Testis (tissue), 2 donors: ENCODE measurements at regions not wholly inside any gene's neighbourhood (a gene's known extent, or its start where the extent isn't known, plus 50 kb on each side); places are given as distances from the start of the nearest gene placed in this dataset.

Experiments used
- DNase-seq: peaks from one replicate; pipeline ENCODE4 v3.0.0-alpha.2; 2019
- H3K27ac ChIP-seq, 2 donors: fragments of 200-600 bp; sonication (generic); one replicate each; pipeline ENCODE4 v1.5.1; 2019
- H3K27me3 ChIP-seq: fragments of 200-600 bp; sonication (generic); one replicate; pipeline ENCODE4 v1.5.1; 2019
- H3K36me3 ChIP-seq: fragments of 200-600 bp; sonication (generic); one replicate; pipeline ENCODE4 v1.5.1; 2017; ENCODE audit warnings: low read depth; ENCODE audit errors: missing control alignments
- H3K4me1 ChIP-seq: fragments of 200-600 bp; sonication (generic); one replicate; pipeline ENCODE4 v1.5.1; 2019
- H3K4me3 ChIP-seq, 2 donors: fragments of 200-600 bp; sonication (generic); one replicate each; pipeline ENCODE4 v1.5.1; 2017 to 2019
- H3K9me3 ChIP-seq: fragments of 200-600 bp; sonication (generic); one replicate; pipeline ENCODE4 v1.5.1; 2017
- POLR2A ChIP-seq: fragments of 450-650 bp; IDR thresholded peaks from one replicate; pipeline ENCODE4 v1.6.1; 2017; ENCODE audit warnings: antibody characterized with exemption, mild to moderate bottlenecking, moderate library complexity
- WGBS, 2 donors: methylation state at CpG; one replicate each; pipeline ENCODE4 v1.1.5; 2018; 5-methylcytosine and 5-hydroxymethylcytosine counted together
- intact Hi-C: fragments of 100-400 bp; cut with DNase I; formaldehyde crosslinking; loops from one replicate; pipeline ENCODE4 v1.15.1; 2023; ENCODE audit warnings: low total_unique reads
- TF ChIP-seq, protein P1 (sequence below), 3 experiments: fragments of 450-650 bp in 2 of 3; fragments of 200-600 bp in 1 of 3; sonication (generic) in 1 of 3; IDR thresholded peaks; one replicate each; pipeline ENCODE4 v1.5.1; 2016 to 2019; ENCODE audit warnings: antibody characterized with exemption in 3 of 3, mild to moderate bottlenecking in 2 of 3, moderate library complexity in 1 of 3

DNA sequence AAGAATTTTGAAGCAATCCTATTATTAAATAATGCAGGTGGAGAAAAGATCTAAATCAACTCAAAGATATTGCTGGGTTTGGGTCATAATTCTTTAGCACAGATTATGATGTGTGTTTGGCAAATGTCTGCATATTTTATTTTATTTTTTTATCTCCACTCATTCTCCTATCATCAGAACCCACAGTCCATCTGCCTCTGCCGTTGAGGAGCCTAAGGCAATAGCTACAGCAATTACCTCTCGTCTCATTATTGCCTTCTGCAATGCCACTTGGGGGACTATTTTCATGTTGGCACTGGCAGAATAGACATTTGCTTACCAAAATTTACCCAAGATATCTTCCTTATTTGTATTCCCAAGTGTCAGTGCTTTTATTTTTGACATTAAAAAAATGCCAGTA is 815.9 kb upstream of the CNTNAP5 start:
- no peaks in the 10 kb centered on the region for H3K36me3 ChIP-seq
- no peaks in the 10 kb centered on the region for H3K4me1 ChIP-seq
- WGBS, 2 donors, result 73 to 76% methylated on average over 2 of the region's 2 CpGs
- no peaks in the 10 kb centered on the region for H3K9me3 ChIP-seq
- no peak overlapping the region for H3K4me3 ChIP-seq
- H3K27me3 ChIP-seq, result no peaks in the 10 kb centered on the region
- DNase-seq, result no peak
- intact Hi-C loops, result no loop called here
- no peak overlapping the region for H3K27ac ChIP-seq
- TF ChIP-seq, protein P1, sequence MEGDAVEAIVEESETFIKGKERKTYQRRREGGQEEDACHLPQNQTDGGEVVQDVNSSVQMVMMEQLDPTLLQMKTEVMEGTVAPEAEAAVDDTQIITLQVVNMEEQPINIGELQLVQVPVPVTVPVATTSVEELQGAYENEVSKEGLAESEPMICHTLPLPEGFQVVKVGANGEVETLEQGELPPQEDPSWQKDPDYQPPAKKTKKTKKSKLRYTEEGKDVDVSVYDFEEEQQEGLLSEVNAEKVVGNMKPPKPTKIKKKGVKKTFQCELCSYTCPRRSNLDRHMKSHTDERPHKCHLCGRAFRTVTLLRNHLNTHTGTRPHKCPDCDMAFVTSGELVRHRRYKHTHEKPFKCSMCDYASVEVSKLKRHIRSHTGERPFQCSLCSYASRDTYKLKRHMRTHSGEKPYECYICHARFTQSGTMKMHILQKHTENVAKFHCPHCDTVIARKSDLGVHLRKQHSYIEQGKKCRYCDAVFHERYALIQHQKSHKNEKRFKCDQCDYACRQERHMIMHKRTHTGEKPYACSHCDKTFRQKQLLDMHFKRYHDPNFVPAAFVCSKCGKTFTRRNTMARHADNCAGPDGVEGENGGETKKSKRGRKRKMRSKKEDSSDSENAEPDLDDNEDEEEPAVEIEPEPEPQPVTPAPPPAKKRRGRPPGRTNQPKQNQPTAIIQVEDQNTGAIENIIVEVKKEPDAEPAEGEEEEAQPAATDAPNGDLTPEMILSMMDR (IDR thresholded peaks at IDR 0.05), result no peak
- no peak for TF ChIP-seq POLR2A

DNA sequence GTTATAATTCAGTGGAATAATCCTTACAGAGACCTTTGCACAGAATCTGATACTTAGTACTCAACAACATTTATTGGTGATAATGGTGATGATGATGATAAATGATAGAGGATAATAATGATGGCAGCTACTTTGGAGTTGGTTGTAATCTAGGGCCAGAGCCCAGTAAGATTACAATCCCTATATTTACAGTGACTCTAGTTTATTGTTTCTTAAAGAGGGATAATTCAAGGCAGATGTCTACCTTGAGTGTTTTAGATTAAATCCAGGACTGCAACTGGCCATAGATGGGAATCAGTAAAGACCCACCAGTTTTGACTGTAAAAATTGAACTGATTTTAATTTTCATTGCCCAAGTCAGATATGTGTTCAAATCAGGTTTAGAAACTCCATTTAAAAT is 813.9 kb upstream of the CNTNAP5 start:
- DNase-seq, result no peak
- H3K27ac ChIP-seq, result no peak overlapping the region
- no peaks in the 10 kb centered on the region for H3K27me3 ChIP-seq
- TF ChIP-seq POLR2A, result no peak
- TF ChIP-seq, protein P1 (IDR thresholded peaks at IDR 0.05), result no peak
- H3K4me1 ChIP-seq, result no peaks in the 10 kb centered on the region
- intact Hi-C loops, result no loop called here
- no peak overlapping the region for H3K4me3 ChIP-seq
- H3K36me3 ChIP-seq, result no peaks in the 10 kb centered on the region
- H3K9me3 ChIP-seq, result no peaks in the 10 kb centered on the region

DNA sequence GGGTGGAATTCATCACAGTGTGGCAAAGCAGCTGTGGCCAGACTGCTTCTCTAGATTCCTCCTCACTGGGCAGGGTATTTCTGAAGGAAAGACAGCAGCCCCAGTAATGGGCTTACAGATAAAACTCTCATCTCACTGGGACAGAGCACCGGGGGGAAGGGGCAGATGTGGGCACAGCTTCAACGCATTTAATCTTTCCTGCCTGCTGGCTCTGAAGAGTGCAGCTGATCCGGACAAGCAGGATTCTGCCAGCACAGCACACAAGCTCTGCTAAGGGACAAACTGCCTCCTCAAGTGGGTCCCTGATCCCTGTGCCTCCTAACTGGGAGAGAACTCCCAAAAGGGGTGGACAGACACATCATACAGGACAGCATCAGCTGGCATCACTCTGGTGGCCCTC is 779.9 kb upstream of the CNTNAP5 start:
- DNase-seq, result no peak
- H3K27ac ChIP-seq, result no peak overlapping the region
- WGBS, 2 donors, result 81 to 85% methylated on average over 3 of the region's 3 CpGs
- H3K4me1 ChIP-seq, result no peaks in the 10 kb centered on the region
- H3K36me3 ChIP-seq, result no peaks in the 10 kb centered on the region
- no peaks in the 10 kb centered on the region for H3K27me3 ChIP-seq
- no peaks in the 10 kb centered on the region for H3K9me3 ChIP-seq
- H3K4me3 ChIP-seq, result no peak overlapping the region
- intact Hi-C loops, result no loop called here
- no peak for TF ChIP-seq POLR2A
- TF ChIP-seq, protein P1 (IDR thresholded peaks at IDR 0.05), result no peak

DNA sequence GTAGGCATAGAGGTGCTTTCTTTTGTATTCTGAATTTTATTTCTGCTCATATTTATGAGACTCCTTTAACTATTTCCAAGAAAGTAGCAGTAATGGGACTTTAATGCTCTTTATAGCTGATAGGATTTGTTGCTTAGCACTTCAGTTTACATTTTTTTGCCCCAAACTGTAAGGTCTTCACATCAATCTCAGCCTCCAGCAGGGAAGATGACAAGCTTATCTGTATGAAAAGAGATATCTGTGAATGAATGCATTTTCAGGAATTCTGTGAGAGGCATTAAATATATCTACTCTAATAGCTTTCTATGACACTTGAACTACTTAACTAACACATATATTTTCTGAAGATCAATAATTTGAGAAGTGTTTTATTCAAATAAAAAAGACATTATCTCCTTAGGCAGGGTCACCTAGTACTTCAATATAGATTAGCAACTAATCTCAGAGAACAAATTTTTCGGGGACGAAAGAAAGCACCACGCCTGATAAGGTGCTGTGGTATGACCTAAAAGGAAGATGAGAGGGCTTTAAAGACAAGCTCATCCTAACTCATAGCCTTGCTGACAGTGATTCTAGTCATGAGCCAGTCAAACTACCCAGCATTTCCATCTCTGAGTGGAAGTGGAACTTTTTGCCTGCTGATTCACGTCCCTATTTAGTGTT is 766.1 kb upstream of the CNTNAP5 start:
- TF ChIP-seq, protein P1 (IDR thresholded peaks at IDR 0.05), result no peak
- no peak for TF ChIP-seq POLR2A
- no peak overlapping the region for H3K27ac ChIP-seq
- H3K4me1 ChIP-seq, result no peaks in the 10 kb centered on the region
- intact Hi-C loops, result no loop called here
- DNase-seq, result no peak
- WGBS, 2 donors, result 44 to 64% methylated on average over 4 of the region's 4 CpGs
- no peaks in the 10 kb centered on the region for H3K9me3 ChIP-seq
- H3K36me3 ChIP-seq, result no peaks in the 10 kb centered on the region
- H3K27me3 ChIP-seq, result no peaks in the 10 kb centered on the region
- no peak overlapping the region for H3K4me3 ChIP-seq

DNA sequence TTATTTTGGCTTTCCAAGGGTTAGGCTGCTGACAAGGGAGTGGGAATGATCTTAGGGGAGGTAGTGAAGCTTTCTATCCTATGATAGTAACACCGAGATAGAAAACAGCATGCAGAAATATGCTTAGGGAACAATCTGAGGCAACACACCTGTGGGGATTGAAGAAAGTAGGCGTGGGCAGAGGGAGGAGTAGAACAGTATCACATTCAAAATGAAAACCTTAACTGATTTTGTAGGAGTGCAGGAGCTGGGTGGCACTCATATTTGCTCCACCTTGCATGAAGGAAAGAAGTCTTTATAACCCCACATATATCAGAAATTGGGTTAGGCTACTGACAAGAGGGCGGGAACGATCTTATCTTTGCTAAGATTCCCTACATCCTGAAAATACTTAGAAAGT is 762.2 kb upstream of the CNTNAP5 start:
- no peak overlapping the region for H3K4me3 ChIP-seq
- H3K36me3 ChIP-seq, result no peaks in the 10 kb centered on the region
- no peaks in the 10 kb centered on the region for H3K27me3 ChIP-seq
- no peaks in the 10 kb centered on the region for H3K4me1 ChIP-seq
- WGBS, 2 donors, result 85 to 87% methylated on average over 4 of the region's 4 CpGs
- H3K9me3 ChIP-seq, result no peaks in the 10 kb centered on the region
- intact Hi-C loops, result no loop called here
- H3K27ac ChIP-seq, result no peak overlapping the region
- no peak for DNase-seq
- no peak for TF ChIP-seq POLR2A
- TF ChIP-seq, protein P1 (IDR thresholded peaks at IDR 0.05), result no peak
